Prostate gland (tissue), 2 donors: ENCODE measurements at regions not wholly inside any gene's neighbourhood (a gene's known extent, or its start where the extent isn't known, plus 50 kb on each side); places are given as distances from the start of the nearest gene placed in this dataset.

Experiments
- POLR2A ChIP-seq: fragments of 450-650 bp; IDR thresholded peaks from one replicate; pipeline ENCODE4 v1.6.1; 2016; ENCODE audit warnings: antibody characterized with exemption, mild to moderate bottlenecking
- POLR2AphosphoS5 ChIP-seq: sonication (generic); formaldehyde crosslinking; IDR thresholded peaks from one replicate; pipeline ENCODE4 v1.6.1; 2017; ENCODE audit warnings: antibody characterized with exemption
- TF ChIP-seq, protein P1 (sequence below), 4 experiments: fragments of 200-600 bp in 2 of 4; fragments of 450-650 bp in 2 of 4; sonication (generic) in 2 of 4; IDR thresholded peaks; 1 replicate in 3 of 4; 2 replicates in 1 of 4; pipeline ENCODE4 v1.5.1; 2016 to 2019; ENCODE audit warnings: antibody characterized with exemption in 4 of 4, mild to moderate bottlenecking in 2 of 4, moderate library complexity in 2 of 4

DNA sequence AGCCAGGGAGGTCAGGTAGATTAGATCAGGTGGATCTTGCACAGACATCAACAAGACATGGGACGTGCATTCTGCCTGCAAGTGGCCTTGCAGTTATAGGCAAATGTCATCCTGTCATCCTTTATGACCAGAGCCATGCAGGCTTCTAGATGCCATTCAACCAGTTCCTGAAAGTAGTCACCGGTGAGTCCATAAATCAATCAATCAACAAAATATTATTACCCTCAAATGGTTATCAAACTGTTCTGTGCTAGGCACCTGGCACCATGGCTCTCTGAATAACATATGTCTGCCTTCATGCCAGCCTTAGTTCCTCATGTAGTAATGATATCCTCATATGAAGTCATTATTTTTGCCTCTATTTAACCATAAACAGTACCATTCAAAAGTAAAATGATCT, 146.9 kb downstream of the TOMM20 start:
- TF ChIP-seq, protein P1, sequence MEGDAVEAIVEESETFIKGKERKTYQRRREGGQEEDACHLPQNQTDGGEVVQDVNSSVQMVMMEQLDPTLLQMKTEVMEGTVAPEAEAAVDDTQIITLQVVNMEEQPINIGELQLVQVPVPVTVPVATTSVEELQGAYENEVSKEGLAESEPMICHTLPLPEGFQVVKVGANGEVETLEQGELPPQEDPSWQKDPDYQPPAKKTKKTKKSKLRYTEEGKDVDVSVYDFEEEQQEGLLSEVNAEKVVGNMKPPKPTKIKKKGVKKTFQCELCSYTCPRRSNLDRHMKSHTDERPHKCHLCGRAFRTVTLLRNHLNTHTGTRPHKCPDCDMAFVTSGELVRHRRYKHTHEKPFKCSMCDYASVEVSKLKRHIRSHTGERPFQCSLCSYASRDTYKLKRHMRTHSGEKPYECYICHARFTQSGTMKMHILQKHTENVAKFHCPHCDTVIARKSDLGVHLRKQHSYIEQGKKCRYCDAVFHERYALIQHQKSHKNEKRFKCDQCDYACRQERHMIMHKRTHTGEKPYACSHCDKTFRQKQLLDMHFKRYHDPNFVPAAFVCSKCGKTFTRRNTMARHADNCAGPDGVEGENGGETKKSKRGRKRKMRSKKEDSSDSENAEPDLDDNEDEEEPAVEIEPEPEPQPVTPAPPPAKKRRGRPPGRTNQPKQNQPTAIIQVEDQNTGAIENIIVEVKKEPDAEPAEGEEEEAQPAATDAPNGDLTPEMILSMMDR (IDR thresholded peaks at IDR 0.05) = no peak
- TF ChIP-seq POLR2AphosphoS5 = no peak
- TF ChIP-seq POLR2A = no peak
